A549 (cell line): ENCODE measurements at regions not wholly inside any gene's neighbourhood (a gene's known extent, or its start where the extent isn't known, plus 50 kb on each side); places are given as distances from the start of the nearest gene placed in this dataset.

ENCODE experiments used
- EP300 ChIP-seq, 2 experiments: fragments of >200 bp; sonication (Bioruptor Twin); formaldehyde crosslinking; IDR thresholded peaks; 2 replicates in 1 of 2; 3 replicates in 1 of 2; pipeline ENCODE4 v1.6.1; 2016 to 2017
- HDAC2 ChIP-seq: fragments of 200-600 bp; sonication (generic); IDR thresholded peaks from 2 replicates; pipeline ENCODE4 v1.6.1; 2016
- POLR2A ChIP-seq: IDR thresholded peaks from 2 replicates; pipeline ENCODE4 v1.6.1; 2012; ENCODE audit warnings: mild to moderate bottlenecking, low read length
- RAD21 ChIP-seq, 2 experiments: fragments of >200 bp in 1 of 2; sonication (Bioruptor Twin) in 1 of 2; formaldehyde crosslinking in 1 of 2; IDR thresholded peaks in 1 of 2; conservative IDR thresholded peaks in 1 of 2; 2 replicates in 1 of 2; 3 replicates in 1 of 2; pipeline ENCODE4 v1.6.1; 2012 to 2018; ENCODE audit warnings: inconsistent platforms in 1 of 2
- TF ChIP-seq, protein P1 (sequence below): fragments of >200 bp; sonication (Bioruptor Twin); formaldehyde crosslinking; IDR thresholded peaks from 3 replicates; pipeline ENCODE4 v1.5.1; 2016
- TF ChIP-seq, protein P2 (sequence below): IDR thresholded peaks from 2 replicates; pipeline ENCODE4 v1.6.1; 2012
- TF ChIP-seq, protein P3 (sequence below): IDR thresholded peaks from 2 replicates; pipeline ENCODE4 v1.6.1; 2012

DNA sequence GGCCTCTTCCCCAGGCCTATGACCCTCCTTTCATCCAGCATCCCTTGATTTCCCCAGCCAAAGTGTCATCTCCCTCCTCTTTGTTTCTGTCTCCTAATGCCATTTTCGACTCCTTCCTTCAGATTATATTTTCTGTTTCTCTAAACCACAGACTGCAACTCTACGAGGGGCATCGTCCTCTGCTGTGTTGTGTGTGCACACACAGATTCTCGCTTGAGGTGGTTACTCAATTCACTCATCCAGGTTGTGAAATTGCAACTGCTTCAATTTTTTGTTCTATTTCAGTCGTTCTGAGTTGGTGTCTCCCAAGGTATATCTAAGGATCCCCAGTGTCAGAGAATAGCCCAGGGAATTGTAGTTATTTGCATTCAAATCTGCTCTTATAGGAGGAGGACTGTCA is 113.5 kb upstream of the NDUFV2 start:
- TF ChIP-seq, protein P1, sequence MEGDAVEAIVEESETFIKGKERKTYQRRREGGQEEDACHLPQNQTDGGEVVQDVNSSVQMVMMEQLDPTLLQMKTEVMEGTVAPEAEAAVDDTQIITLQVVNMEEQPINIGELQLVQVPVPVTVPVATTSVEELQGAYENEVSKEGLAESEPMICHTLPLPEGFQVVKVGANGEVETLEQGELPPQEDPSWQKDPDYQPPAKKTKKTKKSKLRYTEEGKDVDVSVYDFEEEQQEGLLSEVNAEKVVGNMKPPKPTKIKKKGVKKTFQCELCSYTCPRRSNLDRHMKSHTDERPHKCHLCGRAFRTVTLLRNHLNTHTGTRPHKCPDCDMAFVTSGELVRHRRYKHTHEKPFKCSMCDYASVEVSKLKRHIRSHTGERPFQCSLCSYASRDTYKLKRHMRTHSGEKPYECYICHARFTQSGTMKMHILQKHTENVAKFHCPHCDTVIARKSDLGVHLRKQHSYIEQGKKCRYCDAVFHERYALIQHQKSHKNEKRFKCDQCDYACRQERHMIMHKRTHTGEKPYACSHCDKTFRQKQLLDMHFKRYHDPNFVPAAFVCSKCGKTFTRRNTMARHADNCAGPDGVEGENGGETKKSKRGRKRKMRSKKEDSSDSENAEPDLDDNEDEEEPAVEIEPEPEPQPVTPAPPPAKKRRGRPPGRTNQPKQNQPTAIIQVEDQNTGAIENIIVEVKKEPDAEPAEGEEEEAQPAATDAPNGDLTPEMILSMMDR = no peak
- TF ChIP-seq, protein P2, sequence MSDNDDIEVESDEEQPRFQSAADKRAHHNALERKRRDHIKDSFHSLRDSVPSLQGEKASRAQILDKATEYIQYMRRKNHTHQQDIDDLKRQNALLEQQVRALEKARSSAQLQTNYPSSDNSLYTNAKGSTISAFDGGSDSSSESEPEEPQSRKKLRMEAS = no peak
- TF ChIP-seq HDAC2 (no peak), POLR2A (no peak), RAD21 (conservative IDR thresholded peaks at IDR 0.05 in 1 of 2, IDR thresholded peaks at IDR 0.05 in 1 of 2) (no peak), EP300 (IDR thresholded peaks at IDR 0.05) (no peak)
- TF ChIP-seq, protein P3, sequence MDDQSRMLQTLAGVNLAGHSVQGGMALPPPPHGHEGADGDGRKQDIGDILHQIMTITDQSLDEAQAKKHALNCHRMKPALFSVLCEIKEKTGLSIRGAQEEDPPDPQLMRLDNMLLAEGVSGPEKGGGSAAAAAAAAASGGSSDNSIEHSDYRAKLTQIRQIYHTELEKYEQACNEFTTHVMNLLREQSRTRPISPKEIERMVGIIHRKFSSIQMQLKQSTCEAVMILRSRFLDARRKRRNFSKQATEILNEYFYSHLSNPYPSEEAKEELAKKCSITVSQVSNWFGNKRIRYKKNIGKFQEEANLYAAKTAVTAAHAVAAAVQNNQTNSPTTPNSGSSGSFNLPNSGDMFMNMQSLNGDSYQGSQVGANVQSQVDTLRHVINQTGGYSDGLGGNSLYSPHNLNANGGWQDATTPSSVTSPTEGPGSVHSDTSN = no peak
